Mucosa of rectum (tissue), 2 donors: ENCODE measurements at regions not wholly inside any gene's neighbourhood (a gene's known extent, or its start where the extent isn't known, plus 50 kb on each side); places are given as distances from the start of the nearest gene placed in this dataset.

Experiments used
- H3K27ac ChIP-seq, 2 donors: one replicate each; pipeline ENCODE4 v1.7.0; 2013; ENCODE audit warnings: inconsistent platforms in 2 of 2, low read depth in 2 of 2, low read length in 2 of 2
- H3K27me3 ChIP-seq, 2 donors: one replicate each; pipeline ENCODE4 v1.7.0; 2013; ENCODE audit warnings: low read length in 2 of 2; ENCODE audit not compliant: control insufficient read depth in 2 of 2, insufficient read depth in 2 of 2
- H3K36me3 ChIP-seq, 2 donors: one replicate each; pipeline ENCODE4 v1.7.0; 2013; ENCODE audit warnings: low read length in 2 of 2; ENCODE audit not compliant: control insufficient read depth in 2 of 2, insufficient read depth in 2 of 2
- H3K4me1 ChIP-seq, 2 donors: one replicate each; pipeline ENCODE4 v1.7.0; 2013; ENCODE audit warnings: low read length in 2 of 2, mild to moderate bottlenecking in 1 of 2; ENCODE audit not compliant: control insufficient read depth in 2 of 2, insufficient read depth in 2 of 2
- H3K4me3 ChIP-seq, 2 donors: one replicate each; pipeline ENCODE4 v1.7.0; 2013; ENCODE audit warnings: low read length in 2 of 2
- H3K9ac ChIP-seq, 2 donors: one replicate each; pipeline ENCODE4 v1.7.0; 2013; ENCODE audit warnings: low read length in 2 of 2, low read depth in 1 of 2, mild to moderate bottlenecking in 1 of 2
- H3K9me3 ChIP-seq, 2 donors: one replicate each; pipeline ENCODE4 v1.7.0; 2013; ENCODE audit warnings: low read length in 2 of 2; ENCODE audit not compliant: control insufficient read depth in 2 of 2
- donor health status: healthy.
- donor health status: Normal muscosa, but diverticular disease.

- no peaks in the 10 kb centered on the region for H3K9me3 ChIP-seq
- no peak overlapping the region for H3K27ac ChIP-seq
- H3K9ac ChIP-seq, result no peak overlapping the region
- H3K36me3 ChIP-seq, result no peaks in the 10 kb centered on the region
- no peak overlapping the region for H3K4me3 ChIP-seq
- H3K27me3 ChIP-seq, result no peaks in the 10 kb centered on the region
- no peaks in the 10 kb centered on the region for H3K4me1 ChIP-seq
These were observed 108.7 kb downstream of the PLCE1 start for GRCh38 chr10:94102436-94102835.

DNA sequence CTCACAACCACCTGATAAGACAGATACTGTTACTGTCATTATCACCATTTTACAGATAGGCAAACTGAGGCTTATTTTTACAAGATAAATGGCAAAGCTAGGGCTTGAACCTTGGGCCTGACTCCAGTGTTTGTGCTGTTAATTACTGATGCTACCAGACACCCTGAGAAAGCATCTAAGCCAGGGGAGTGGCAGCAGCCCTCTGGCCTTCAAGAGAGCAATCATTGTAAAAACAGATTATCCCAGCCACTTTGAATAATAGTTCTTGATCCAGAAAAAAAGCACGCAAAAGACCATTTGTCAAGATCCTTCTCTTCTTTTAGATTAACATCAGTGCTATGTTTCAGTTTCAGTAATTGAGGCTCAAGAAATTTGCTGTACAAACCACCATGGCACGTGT lies 109.5 kb downstream of the PLCE1 start:
- Histone ChIP-seq H3K9me3 (no peaks in the 10 kb centered on the region), H3K36me3 (no peaks in the 10 kb centered on the region), H3K4me3 (no peak overlapping the region), H3K9ac (no peak overlapping the region), H3K4me1 (no peaks in the 10 kb centered on the region), H3K27me3 (no peaks in the 10 kb centered on the region), H3K27ac (no peak overlapping the region)

GRCh38 chr10:94103801-94104221 lies 110.1 kb downstream of the PLCE1 start:
- Histone ChIP-seq H3K9me3 (no peaks in the 10 kb centered on the region), H3K4me3 (peak overlapping the region in 1 of 2 donors; percentile 21), H3K36me3 (no peaks in the 10 kb centered on the region), H3K27ac (no peak overlapping the region), H3K27me3 (no peaks in the 10 kb centered on the region), H3K4me1 (no peaks in the 10 kb centered on the region), H3K9ac (no peak overlapping the region)

DNA sequence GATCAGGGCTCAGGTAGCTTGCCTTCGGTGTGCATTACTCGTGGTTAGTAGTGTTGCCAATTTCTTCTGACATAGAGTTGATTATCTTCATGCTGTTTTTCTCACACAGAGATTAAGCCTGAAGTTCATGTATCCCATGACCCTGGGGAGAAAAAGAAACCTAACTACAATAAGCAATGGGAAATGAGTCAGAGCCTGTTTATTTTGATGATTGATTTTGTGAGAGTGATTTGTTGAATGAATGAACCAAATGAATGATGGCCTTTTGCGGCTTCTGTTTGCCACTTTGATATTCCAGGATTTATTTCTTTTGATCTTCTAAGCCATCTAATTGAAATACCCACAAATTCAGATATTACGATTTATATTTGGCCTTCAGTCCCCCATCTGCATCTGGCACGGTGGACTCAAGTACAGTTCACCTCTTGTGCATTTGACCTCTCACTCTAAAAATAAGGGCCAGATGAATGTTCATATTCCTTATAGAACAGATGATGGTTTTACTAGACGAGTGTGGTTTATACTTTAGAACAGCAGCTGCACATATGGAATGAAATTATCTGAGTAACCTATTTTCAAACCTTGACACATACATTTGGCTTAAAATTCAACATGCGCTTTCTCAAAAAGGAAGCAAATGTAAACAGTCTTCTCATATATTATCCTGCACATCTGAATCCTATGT lies 110.7 kb downstream of the PLCE1 start:
- H3K4me1 ChIP-seq, result no peaks in the 10 kb centered on the region
- H3K27me3 ChIP-seq, result no peaks in the 10 kb centered on the region
- no peaks in the 10 kb centered on the region for H3K9me3 ChIP-seq
- H3K9ac ChIP-seq, result no peak overlapping the region
- H3K4me3 ChIP-seq, result peak overlapping the region in 1 of 2 donors; percentile 21
- H3K36me3 ChIP-seq, result no peaks in the 10 kb centered on the region
- H3K27ac ChIP-seq, result no peak overlapping the region

GRCh38 chr10:94105226-94105625 lies 111.5 kb downstream of the PLCE1 start:
- no peak overlapping the region for H3K9ac ChIP-seq
- no peak overlapping the region for H3K27ac ChIP-seq
- H3K36me3 ChIP-seq, result no peaks in the 10 kb centered on the region
- H3K27me3 ChIP-seq, result no peaks in the 10 kb centered on the region
- H3K4me1 ChIP-seq, result no peaks in the 10 kb centered on the region
- H3K9me3 ChIP-seq, result no peaks in the 10 kb centered on the region
- H3K4me3 ChIP-seq, result no peak overlapping the region

DNA sequence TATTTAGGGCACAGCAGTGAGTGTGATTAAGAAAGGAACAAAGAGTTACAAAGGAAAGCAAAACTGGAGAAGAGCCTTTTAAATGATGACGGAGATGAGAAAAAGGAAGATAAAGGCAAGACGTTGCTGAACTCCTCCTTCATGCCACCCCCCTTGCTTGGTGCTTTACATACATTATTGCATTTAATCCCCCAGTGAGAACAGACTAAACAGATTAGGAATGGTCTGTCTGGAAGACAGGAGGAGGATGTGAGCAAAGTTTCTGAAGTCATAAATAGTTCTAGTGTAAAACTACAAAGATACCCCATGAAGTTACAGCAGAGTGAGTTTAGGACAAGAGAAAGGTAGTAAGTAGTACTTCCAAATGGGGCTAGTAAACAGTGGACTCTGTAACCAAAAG lies 113.5 kb downstream of the PLCE1 start:
- Histone ChIP-seq H3K4me3 (no peak overlapping the region), H3K9ac (no peak overlapping the region), H3K36me3 (no peaks in the 10 kb centered on the region), H3K27ac (no peak overlapping the region), H3K9me3 (no peaks in the 10 kb centered on the region), H3K4me1 (no peaks in the 10 kb centered on the region), H3K27me3 (no peaks in the 10 kb centered on the region)

- Histone ChIP-seq H3K36me3 (no peaks in the 10 kb centered on the region), H3K4me1 (no peaks in the 10 kb centered on the region), H3K4me3 (no peak overlapping the region), H3K27me3 (no peaks in the 10 kb centered on the region), H3K9ac (no peak overlapping the region), H3K9me3 (no peaks in the 10 kb centered on the region), H3K27ac (no peak overlapping the region)
These were observed 114.5 kb downstream of the PLCE1 start for GRCh38 chr10:94108200-94108599.

DNA sequence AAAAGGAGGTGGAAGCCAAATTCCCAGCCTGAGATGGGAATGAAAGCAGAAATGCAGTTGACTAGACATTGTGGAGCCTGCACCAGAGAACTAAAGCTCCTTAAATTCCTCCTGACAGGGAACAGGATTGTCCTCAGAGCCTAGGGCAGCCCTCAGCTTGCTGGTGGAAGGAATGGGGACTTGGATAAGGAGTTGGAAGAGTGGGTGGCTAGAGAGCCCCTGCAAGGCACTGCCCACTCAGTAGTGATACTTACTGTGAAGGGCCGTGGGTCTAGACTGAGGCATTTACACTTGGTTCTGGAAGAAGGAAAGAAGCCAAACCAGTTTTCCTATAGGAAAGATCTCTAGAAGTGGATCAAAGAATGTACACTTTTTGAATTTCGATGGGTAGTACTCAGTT lies 117.6 kb downstream of the PLCE1 start:
- no peaks in the 10 kb centered on the region for H3K27me3 ChIP-seq
- no peak overlapping the region for H3K27ac ChIP-seq
- H3K9ac ChIP-seq, result no peak overlapping the region
- H3K36me3 ChIP-seq, result no peaks in the 10 kb centered on the region
- no peaks in the 10 kb centered on the region for H3K4me1 ChIP-seq
- no peak overlapping the region for H3K4me3 ChIP-seq
- no peaks in the 10 kb centered on the region for H3K9me3 ChIP-seq

DNA sequence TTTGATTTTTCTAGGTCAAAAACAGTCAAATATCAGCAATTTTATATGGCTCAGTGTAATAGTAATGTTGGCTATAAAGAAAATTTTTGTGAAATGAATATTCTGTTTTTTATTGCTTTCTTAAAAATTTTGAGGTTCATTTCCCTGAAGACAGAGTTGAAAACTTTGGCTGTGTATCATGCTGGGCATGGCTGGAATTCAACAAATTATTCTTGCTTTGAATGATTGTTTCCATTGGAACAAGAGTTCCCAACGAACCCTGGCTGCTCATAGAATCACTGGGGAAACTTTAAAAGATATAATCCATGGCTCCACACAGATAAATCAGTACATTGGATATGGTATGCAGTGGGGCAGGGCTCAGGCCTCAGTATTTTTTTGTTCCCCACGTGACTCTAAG lies 118.6 kb downstream of the PLCE1 start:
- H3K4me1 ChIP-seq, result peaks cover 0 to 2% of the 10 kb centered on the region in 2 donors
- H3K9me3 ChIP-seq, result no peaks in the 10 kb centered on the region
- H3K36me3 ChIP-seq, result no peaks in the 10 kb centered on the region
- H3K27ac ChIP-seq, result no peak overlapping the region
- H3K27me3 ChIP-seq, result no peaks in the 10 kb centered on the region
- H3K4me3 ChIP-seq, result no peak overlapping the region
- no peak overlapping the region for H3K9ac ChIP-seq

- Histone ChIP-seq H3K9me3 (no peaks in the 10 kb centered on the region), H3K4me3 (no peak overlapping the region), H3K4me1 (peaks cover 0 to 2% of the 10 kb centered on the region in 2 donors), H3K27me3 (no peaks in the 10 kb centered on the region), H3K27ac (no peak overlapping the region), H3K9ac (no peak overlapping the region), H3K36me3 (no peaks in the 10 kb centered on the region)
These were observed 122.0 kb downstream of the PLCE1 start for GRCh38 chr10:94115725-94116124.

DNA sequence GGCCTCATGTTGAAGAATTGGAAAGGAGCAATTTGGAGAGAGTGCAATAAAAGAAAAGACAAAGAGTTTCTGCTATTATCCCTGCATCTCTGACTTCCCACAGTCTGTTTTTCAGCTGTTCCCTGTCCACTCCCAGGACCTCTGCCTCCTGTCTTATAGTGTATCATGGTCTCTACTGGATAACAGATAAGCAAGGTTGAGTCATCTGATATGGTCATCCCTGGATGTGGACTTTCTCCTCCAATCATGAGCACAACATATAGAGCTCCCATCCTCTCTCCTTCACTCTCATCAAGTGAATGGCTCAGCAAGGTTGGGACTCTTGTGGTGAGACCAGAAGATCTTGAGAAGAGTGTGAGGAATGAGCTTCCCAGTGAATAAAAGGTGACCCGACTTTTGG lies 123.1 kb downstream of the PLCE1 start:
- H3K27me3 ChIP-seq, result no peaks in the 10 kb centered on the region
- H3K36me3 ChIP-seq, result no peaks in the 10 kb centered on the region
- no peak overlapping the region for H3K27ac ChIP-seq
- peaks cover 0 to 2% of the 10 kb centered on the region in 2 donors for H3K4me1 ChIP-seq
- no peaks in the 10 kb centered on the region for H3K9me3 ChIP-seq
- no peak overlapping the region for H3K4me3 ChIP-seq
- H3K9ac ChIP-seq, result no peak overlapping the region
